Mucosa of rectum (tissue), 2 donors: ENCODE measurements at regions not wholly inside any gene's neighbourhood (a gene's known extent, or its start where the extent isn't known, plus 50 kb on each side); places are given as distances from the start of the nearest gene placed in this dataset.
"Not testable (repeated sequence)": the region's sequence is repeated elsewhere in the genome, so short reads cannot be mapped to it uniquely, and the experiment has no call there.

Experiments
- H3K27ac ChIP-seq, 2 donors: one replicate each; pipeline ENCODE4 v1.7.0; 2013; ENCODE audit warnings: inconsistent platforms in 2 of 2, low read depth in 2 of 2, low read length in 2 of 2
- H3K27me3 ChIP-seq, 2 donors: one replicate each; pipeline ENCODE4 v1.7.0; 2013; ENCODE audit warnings: low read length in 2 of 2; ENCODE audit not compliant: control insufficient read depth in 2 of 2, insufficient read depth in 2 of 2
- H3K36me3 ChIP-seq, 2 donors: one replicate each; pipeline ENCODE4 v1.7.0; 2013; ENCODE audit warnings: low read length in 2 of 2; ENCODE audit not compliant: control insufficient read depth in 2 of 2, insufficient read depth in 2 of 2
- H3K4me1 ChIP-seq, 2 donors: one replicate each; pipeline ENCODE4 v1.7.0; 2013; ENCODE audit warnings: low read length in 2 of 2, mild to moderate bottlenecking in 1 of 2; ENCODE audit not compliant: control insufficient read depth in 2 of 2, insufficient read depth in 2 of 2
- H3K4me3 ChIP-seq, 2 donors: one replicate each; pipeline ENCODE4 v1.7.0; 2013; ENCODE audit warnings: low read length in 2 of 2
- H3K9ac ChIP-seq, 2 donors: one replicate each; pipeline ENCODE4 v1.7.0; 2013; ENCODE audit warnings: low read length in 2 of 2, low read depth in 1 of 2, mild to moderate bottlenecking in 1 of 2
- H3K9me3 ChIP-seq, 2 donors: one replicate each; pipeline ENCODE4 v1.7.0; 2013; ENCODE audit warnings: low read length in 2 of 2; ENCODE audit not compliant: control insufficient read depth in 2 of 2
- donor health status: healthy.
- donor health status: Normal muscosa, but diverticular disease.

DNA sequence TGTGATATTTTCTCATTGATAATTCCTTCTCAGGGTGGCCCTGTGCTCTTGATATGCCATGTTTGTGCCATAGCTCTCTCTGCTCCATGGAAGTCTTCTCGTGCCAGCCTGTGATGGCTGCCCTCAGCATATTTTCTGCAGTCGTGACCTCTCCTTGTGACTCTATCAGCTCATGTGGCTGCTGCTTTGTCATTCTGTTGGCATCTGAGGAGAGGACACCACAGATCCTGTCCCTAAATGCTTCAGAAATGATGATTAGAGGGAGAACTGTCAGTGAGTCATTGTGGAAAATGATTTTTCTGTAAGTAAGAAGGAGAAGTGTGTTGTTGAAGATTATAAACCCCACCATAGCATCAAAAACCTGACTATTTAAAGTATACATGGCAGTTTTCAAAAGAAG lies 286.0 kb downstream of the ADGRL2 start:
- Histone ChIP-seq H3K9ac (no peak overlapping the region), H3K4me3 (no peak overlapping the region), H3K27ac (no peak overlapping the region), H3K36me3 (no peaks in the 10 kb centered on the region), H3K9me3 (no peaks in the 10 kb centered on the region), H3K4me1 (no peaks in the 10 kb centered on the region), H3K27me3 (no peaks in the 10 kb centered on the region)

- Histone ChIP-seq H3K4me3 (no peak overlapping the region), H3K36me3 (no peaks in the 10 kb centered on the region), H3K27ac (no peak overlapping the region), H3K9me3 (no peaks in the 10 kb centered on the region), H3K27me3 (no peaks in the 10 kb centered on the region), H3K4me1 (no peaks in the 10 kb centered on the region), H3K9ac (no peak overlapping the region)
Observed at GRCh38 chr1:82079607-82080006, 278.9 kb downstream of the ADGRL2 start.

GRCh38 chr1:82073659-82074058 lies 272.9 kb downstream of the ADGRL2 start:
- H3K27ac ChIP-seq: no peak overlapping the region
- H3K9me3 ChIP-seq: no peaks in the 10 kb centered on the region
- H3K4me3 ChIP-seq: no peak overlapping the region
- no peaks in the 10 kb centered on the region for H3K27me3 ChIP-seq
- H3K4me1 ChIP-seq: no peaks in the 10 kb centered on the region
- no peak overlapping the region for H3K9ac ChIP-seq
- no peaks in the 10 kb centered on the region for H3K36me3 ChIP-seq

DNA sequence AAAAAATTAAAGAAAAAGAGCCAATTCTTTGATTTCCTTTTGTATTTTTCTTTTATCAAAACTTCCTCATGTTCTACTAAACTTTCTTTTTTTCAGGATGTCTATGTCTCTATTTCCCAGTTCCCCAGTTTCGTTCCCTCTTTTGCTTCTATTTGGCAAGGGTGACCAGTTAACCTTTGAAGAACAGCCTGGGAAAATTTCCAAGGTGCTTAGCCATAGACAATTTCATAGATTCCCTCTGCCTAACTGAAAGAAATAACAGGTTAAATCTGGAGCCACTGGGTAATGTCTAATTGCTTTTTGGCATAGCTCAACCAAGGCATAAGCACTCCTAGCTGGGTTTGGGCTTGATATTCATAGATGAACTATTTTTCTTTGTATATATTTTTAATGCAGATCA lies 272.3 kb downstream of the ADGRL2 start:
- H3K36me3 ChIP-seq: no peaks in the 10 kb centered on the region

DNA sequence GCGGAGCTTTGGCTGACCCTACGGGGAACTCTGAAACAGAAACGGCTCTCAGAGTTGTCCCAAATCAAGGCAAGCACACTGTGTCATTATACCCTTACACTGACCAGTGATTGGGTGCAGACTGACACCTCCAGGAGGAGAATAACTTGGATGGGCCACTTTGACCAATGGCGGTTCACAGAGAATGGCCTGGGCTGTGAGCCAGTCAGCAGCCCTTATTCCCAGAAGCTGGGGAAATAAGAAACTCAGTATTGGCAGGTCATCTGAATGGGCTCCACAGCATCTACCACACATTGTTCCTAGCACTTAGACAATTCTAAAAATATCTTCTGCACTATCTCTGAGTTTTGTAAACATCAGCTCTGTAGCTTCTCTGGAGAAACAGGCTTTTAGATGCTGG lies 265.2 kb downstream of the ADGRL2 start:
- H3K4me1 ChIP-seq: no peaks in the 10 kb centered on the region
- no peaks in the 10 kb centered on the region for H3K36me3 ChIP-seq
- no peak overlapping the region for H3K27ac ChIP-seq
- H3K4me3 ChIP-seq: no peak overlapping the region
- no peaks in the 10 kb centered on the region for H3K9me3 ChIP-seq
- no peaks in the 10 kb centered on the region for H3K27me3 ChIP-seq
- H3K9ac ChIP-seq: no peak overlapping the region

More for the DNA sequence above, 272.3 kb downstream of the ADGRL2 start:
- H3K27ac ChIP-seq: no peak overlapping the region
- H3K9me3 ChIP-seq: no peaks in the 10 kb centered on the region
- no peaks in the 10 kb centered on the region for H3K27me3 ChIP-seq
- H3K4me3 ChIP-seq: no peak overlapping the region
- H3K9ac ChIP-seq: no peak overlapping the region
- H3K4me1 ChIP-seq: no peaks in the 10 kb centered on the region

DNA sequence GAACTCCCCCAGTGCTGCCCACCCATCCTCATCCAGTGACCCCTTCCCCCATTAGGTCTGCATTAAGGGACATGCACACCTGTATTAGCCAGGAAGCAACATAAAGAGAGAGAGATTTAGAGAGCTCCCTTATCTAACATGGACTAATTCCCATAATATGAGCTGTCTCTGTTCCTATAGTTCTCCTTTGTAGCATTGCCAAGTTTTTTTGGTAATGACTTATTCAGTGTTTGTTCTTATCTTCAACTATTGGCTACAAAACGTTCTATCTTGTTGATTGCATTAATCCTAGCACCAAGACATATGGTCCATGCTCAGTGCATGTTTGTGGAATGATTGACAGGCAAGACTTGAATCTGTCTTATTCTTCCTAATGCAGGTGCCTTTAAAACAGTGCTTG lies 264.0 kb downstream of the ADGRL2 start:
- no peaks in the 10 kb centered on the region for H3K27me3 ChIP-seq
- H3K9ac ChIP-seq: no peak overlapping the region
- H3K9me3 ChIP-seq: no peaks in the 10 kb centered on the region
- no peak overlapping the region for H3K4me3 ChIP-seq
- no peaks in the 10 kb centered on the region for H3K4me1 ChIP-seq
- no peak overlapping the region for H3K27ac ChIP-seq
- no peaks in the 10 kb centered on the region for H3K36me3 ChIP-seq

DNA sequence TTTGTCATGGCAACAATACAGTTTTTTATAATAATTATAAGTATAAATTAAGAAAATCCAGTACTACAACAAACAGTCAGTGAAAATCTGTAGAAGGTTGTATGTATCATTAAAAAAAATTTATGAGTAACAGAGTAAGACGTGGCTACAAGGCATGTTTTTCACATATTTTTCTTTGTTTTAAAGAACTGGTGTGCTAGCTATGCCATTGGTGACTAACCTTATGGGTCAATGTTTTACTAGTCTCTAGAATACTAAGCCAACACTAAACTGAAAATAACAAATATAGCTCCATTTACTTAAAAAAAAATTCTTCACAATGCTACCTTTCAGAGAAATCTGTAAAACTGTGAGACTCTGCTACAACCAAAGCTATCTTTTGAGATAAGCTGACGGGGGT lies 261.5 kb downstream of the ADGRL2 start:
- H3K27ac ChIP-seq: no peak overlapping the region

DNA sequence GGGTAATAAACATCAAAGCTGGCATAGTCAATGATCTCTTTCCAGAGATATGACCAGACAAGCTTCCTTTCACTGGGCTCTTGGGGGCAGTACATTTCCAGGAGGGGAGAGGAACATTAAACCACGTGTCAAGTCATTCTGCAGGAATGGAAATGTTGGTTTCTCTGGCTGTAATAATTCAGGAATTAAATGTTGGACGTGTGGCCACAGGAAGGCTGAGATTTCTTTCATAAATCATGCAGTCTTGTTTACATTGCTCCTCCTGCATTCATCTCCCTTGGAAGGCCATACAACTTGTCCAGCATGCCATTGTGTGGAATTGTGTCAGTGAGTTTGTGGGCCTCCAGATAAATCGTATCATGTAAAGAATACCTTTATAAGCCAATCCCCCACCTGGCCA lies 259.2 kb downstream of the ADGRL2 start:
- H3K4me3 ChIP-seq: no peak overlapping the region
- no peaks in the 10 kb centered on the region for H3K4me1 ChIP-seq
- no peak overlapping the region for H3K9ac ChIP-seq
- no peaks in the 10 kb centered on the region for H3K36me3 ChIP-seq
- no peaks in the 10 kb centered on the region for H3K9me3 ChIP-seq
- no peaks in the 10 kb centered on the region for H3K27me3 ChIP-seq
- no peak overlapping the region for H3K27ac ChIP-seq

More for the DNA sequence above, 261.5 kb downstream of the ADGRL2 start:
- no peaks in the 10 kb centered on the region for H3K36me3 ChIP-seq
- no peaks in the 10 kb centered on the region for H3K4me1 ChIP-seq
- H3K9ac ChIP-seq: no peak overlapping the region
- H3K4me3 ChIP-seq: no peak overlapping the region
- no peaks in the 10 kb centered on the region for H3K27me3 ChIP-seq
- no peaks in the 10 kb centered on the region for H3K9me3 ChIP-seq

DNA sequence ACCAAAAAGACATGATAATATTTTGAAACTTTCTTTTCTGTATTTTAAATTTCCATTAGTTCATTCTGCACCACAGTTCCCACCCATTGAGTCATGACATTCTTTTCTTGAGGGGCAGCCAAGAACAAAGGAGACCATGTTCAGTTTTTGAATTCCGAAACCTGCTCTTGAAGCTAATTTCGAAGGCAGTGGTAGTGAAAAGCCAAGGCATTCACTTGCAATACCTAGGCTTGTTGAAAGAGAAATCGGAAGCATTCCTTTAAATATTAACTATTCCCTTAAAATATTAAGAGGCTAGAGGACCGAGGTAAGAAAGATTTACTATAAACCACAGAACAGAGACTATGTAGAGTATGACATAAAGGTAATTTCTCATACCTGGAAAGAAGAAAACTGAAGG lies 256.3 kb downstream of the ADGRL2 start:
- Histone ChIP-seq H3K9ac (no peak overlapping the region), H3K9me3 (no peaks in the 10 kb centered on the region), H3K27me3 (no peaks in the 10 kb centered on the region), H3K4me1 (no peaks in the 10 kb centered on the region), H3K27ac (no peak overlapping the region), H3K4me3 (no peak overlapping the region), H3K36me3 (no peaks in the 10 kb centered on the region)

- H3K36me3 ChIP-seq, H3K9ac ChIP-seq, H3K4me3 ChIP-seq, H3K9me3 ChIP-seq, H3K27me3 ChIP-seq, H3K27ac ChIP-seq, H3K4me1 ChIP-seq: not testable (repeated sequence)
Observed at GRCh38 chr1:82055375-82055774, 254.6 kb downstream of the ADGRL2 start.

- Histone ChIP-seq H3K9ac (no peak overlapping the region), H3K27ac (no peak overlapping the region), H3K27me3 (no peaks in the 10 kb centered on the region), H3K9me3 (no peaks in the 10 kb centered on the region), H3K4me1 (no peaks in the 10 kb centered on the region), H3K4me3 (no peak overlapping the region), H3K36me3 (no peaks in the 10 kb centered on the region)
Observed at GRCh38 chr1:82052563-82052962, 251.8 kb downstream of the ADGRL2 start.
